ENCODE measurements at regions not wholly inside any gene's neighbourhood (a gene's known extent, or its start where the extent isn't known, plus 50 kb on each side); places are given as distances from the start of the nearest gene placed in this dataset.

DNA sequence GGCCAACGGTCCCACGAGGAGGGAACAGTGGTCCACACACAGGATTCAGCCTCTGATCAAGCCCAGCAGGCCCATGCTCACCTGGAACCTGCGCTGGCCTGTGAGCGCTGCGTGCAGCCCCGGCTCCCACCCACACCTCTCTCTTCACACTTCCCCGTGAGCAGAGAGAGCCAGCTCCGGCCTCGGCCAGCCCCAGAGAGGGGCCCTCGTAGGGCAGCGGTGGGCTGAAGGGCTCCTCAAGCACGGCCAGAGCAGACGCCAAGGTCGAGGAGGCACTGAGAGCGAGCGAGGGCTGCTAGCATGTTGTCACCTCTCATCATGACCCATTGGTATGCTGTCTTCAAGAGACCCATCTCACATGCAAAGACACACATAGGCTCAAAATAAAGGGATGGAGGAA is 83.0 kb upstream of the FMR1 start:
- TF ChIP-seq CTCF (IDR thresholded peaks at IDR 0.05) (no peak), POLR2AphosphoS5 (IDR thresholded peaks at IDR 0.05; ENCODE audit: low read depth, low read length) (no peak), SIN3A (IDR thresholded peaks at IDR 0.05; ENCODE audit: borderline replicate concordance, insufficient read depth, low read depth, low read length) (no peak)
- TF ChIP-seq, protein P1, sequence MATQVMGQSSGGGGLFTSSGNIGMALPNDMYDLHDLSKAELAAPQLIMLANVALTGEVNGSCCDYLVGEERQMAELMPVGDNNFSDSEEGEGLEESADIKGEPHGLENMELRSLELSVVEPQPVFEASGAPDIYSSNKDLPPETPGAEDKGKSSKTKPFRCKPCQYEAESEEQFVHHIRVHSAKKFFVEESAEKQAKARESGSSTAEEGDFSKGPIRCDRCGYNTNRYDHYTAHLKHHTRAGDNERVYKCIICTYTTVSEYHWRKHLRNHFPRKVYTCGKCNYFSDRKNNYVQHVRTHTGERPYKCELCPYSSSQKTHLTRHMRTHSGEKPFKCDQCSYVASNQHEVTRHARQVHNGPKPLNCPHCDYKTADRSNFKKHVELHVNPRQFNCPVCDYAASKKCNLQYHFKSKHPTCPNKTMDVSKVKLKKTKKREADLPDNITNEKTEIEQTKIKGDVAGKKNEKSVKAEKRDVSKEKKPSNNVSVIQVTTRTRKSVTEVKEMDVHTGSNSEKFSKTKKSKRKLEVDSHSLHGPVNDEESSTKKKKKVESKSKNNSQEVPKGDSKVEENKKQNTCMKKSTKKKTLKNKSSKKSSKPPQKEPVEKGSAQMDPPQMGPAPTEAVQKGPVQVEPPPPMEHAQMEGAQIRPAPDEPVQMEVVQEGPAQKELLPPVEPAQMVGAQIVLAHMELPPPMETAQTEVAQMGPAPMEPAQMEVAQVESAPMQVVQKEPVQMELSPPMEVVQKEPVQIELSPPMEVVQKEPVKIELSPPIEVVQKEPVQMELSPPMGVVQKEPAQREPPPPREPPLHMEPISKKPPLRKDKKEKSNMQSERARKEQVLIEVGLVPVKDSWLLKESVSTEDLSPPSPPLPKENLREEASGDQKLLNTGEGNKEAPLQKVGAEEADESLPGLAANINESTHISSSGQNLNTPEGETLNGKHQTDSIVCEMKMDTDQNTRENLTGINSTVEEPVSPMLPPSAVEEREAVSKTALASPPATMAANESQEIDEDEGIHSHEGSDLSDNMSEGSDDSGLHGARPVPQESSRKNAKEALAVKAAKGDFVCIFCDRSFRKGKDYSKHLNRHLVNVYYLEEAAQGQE (IDR thresholded peaks at IDR 0.05; ENCODE audit: insufficient read depth in 1 of 2, low read depth in 2 of 2, low read length in 1 of 2): no peak

Data from Panc1 (cell line).